ENCODE measurements at regions not wholly inside any gene's neighbourhood (a gene's known extent, or its start where the extent isn't known, plus 50 kb on each side); places are given as distances from the start of the nearest gene placed in this dataset.

DNA sequence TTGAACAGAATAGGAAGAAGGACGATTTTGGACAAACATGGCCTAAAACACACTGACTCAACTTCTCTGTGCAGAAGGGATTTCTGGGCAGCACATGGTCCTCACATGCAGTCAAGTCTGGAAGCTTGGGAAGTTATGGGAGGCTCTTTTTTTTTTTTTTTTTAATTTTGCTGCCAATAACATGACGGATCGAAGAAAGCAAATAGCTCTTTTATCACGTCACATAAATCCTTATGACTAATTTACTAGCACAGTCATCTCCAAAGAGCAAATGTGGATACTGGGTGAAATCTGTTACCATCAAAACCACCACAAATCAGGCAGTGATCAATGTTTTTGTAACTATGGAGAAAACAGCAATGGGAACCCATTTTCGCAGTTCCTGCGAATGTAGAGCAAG lies 193.3 kb upstream of the FAM9B start:
- Histone ChIP-seq H3K4me3 (ENCODE audit: extremely low read depth in 1 of 4, insufficient read depth in 2 of 4, low read depth in 3 of 4, low read length in 4 of 4) (no peak overlapping the region), H4K91ac (replicated peaks; ENCODE audit: insufficient read length, low read length) (no peak overlapping the region), H3K9ac (replicated peaks in 1 of 4; ENCODE audit: extremely low read depth in 1 of 4, low read depth in 3 of 4, low read length in 3 of 4) (no peak overlapping the region), H3K4me2 (ENCODE audit: insufficient read depth in 1 of 2, low read depth in 2 of 2, low read length in 2 of 2) (no peak overlapping the region), H4K5ac (ENCODE audit: insufficient read length, low read depth, low read length) (no peak overlapping the region), H3K79me2 (ENCODE audit: control insufficient read depth in 1 of 2, insufficient read depth in 2 of 2, low read length in 2 of 2) (no peaks in the 10 kb centered on the region), H2AK5ac (ENCODE audit: low read depth, low read length) (no peak overlapping the region), H2BK12ac (ENCODE audit: low read depth, low read length) (no peak overlapping the region), H3K23me2 (ENCODE audit: low read depth, low read length) (no peaks in the 10 kb centered on the region), H4K8ac (ENCODE audit: extremely low read depth, insufficient read depth, low read length) (no peak overlapping the region), H3K14ac (ENCODE audit: insufficient read length) (no peak overlapping the region), H3K27me3 (replicated peaks in 1 of 4; ENCODE audit: control insufficient read depth in 3 of 4, extremely low read depth in 1 of 4, insufficient read depth in 3 of 4, low read length in 3 of 4) (no peaks in the 10 kb centered on the region), H3K36me3 (ENCODE audit: control insufficient read depth in 2 of 4, insufficient read depth in 4 of 4, low read length in 3 of 4) (no peaks in the 10 kb centered on the region), H4K20me1 (replicated peaks in 1 of 2; ENCODE audit: control insufficient read depth in 1 of 2, insufficient read depth in 2 of 2, low read length in 2 of 2) (no peaks in the 10 kb centered on the region), H2BK15ac (ENCODE audit: low read length) (no peak overlapping the region), H3K56ac (replicated peaks; ENCODE audit: insufficient read length, low read depth, low read length) (no peak overlapping the region), H3K4ac (replicated peaks; ENCODE audit: insufficient read length, low read depth, low read length) (no peak overlapping the region), H3K27ac (ENCODE audit: low read depth, low read length) (no peak overlapping the region), H3K9me3 (ENCODE audit: insufficient read depth in 2 of 2, low read depth in 1 of 2, low read length in 1 of 2) (no peaks in the 10 kb centered on the region), H2AFZ (ENCODE audit: low read length) (no peak overlapping the region), H2BK120ac (replicated peaks; ENCODE audit: low read depth, low read length) (no peak overlapping the region), H3K4me1 (replicated peaks in 1 of 4; ENCODE audit: control insufficient read depth in 3 of 4, insufficient read depth in 4 of 4, low read length in 3 of 4) (peaks cover 0 to 2% (median 0%) of the 10 kb centered on the region in 4 experiments; a peak in 1 of 7 replicates), H3K79me1 (ENCODE audit: low read depth, low read length) (no peaks in the 10 kb centered on the region), H3K18ac (ENCODE audit: extremely low read depth, low read length) (no peak overlapping the region), H2BK5ac (ENCODE audit: low read depth, low read length) (no peak overlapping the region), H3K23ac (ENCODE audit: insufficient read length) (no peak overlapping the region), H2BK20ac (ENCODE audit: low read length) (no peak overlapping the region)
- TF ChIP-seq SAP30 (IDR thresholded peaks at IDR 0.05; ENCODE audit: insufficient read depth, insufficient replicate concordance, low read length), result no peak
- no peak for TF ChIP-seq CBX8 (IDR thresholded peaks at IDR 0.05; ENCODE audit: borderline replicate concordance, low read depth, low read length)
- no peak for TF ChIP-seq POLR2AphosphoS5 (IDR thresholded peaks at IDR 0.05; ENCODE audit: low read depth, low read length)
- TF ChIP-seq, protein P1, sequence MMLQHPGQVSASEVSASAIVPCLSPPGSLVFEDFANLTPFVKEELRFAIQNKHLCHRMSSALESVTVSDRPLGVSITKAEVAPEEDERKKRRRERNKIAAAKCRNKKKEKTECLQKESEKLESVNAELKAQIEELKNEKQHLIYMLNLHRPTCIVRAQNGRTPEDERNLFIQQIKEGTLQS (IDR thresholded peaks at IDR 0.05; ENCODE audit: insufficient read depth, low read depth, low read length), result no peak
- TF ChIP-seq RFX5 (IDR thresholded peaks at IDR 0.05; ENCODE audit: borderline replicate concordance, low read depth, low read length), result no peak
- no peak for TF ChIP-seq CEBPB (IDR thresholded peaks at IDR 0.05; ENCODE audit: low read depth, low read length)
- TF ChIP-seq SUZ12 (IDR thresholded peaks at IDR 0.05; ENCODE audit: low read length), result no peak
- TF ChIP-seq EGR1 (IDR thresholded peaks at IDR 0.05; ENCODE audit: borderline replicate concordance, low read depth, low read length), result no peak
- no peak for TF ChIP-seq SRF (IDR thresholded peaks at IDR 0.05; ENCODE audit: low read depth, low read length)
- TF ChIP-seq, protein P2, sequence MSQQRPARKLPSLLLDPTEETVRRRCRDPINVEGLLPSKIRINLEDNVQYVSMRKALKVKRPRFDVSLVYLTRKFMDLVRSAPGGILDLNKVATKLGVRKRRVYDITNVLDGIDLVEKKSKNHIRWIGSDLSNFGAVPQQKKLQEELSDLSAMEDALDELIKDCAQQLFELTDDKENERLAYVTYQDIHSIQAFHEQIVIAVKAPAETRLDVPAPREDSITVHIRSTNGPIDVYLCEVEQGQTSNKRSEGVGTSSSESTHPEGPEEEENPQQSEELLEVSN (IDR thresholded peaks at IDR 0.05), result no peak
- TF ChIP-seq KDM4A (IDR thresholded peaks at IDR 0.05; ENCODE audit: low read depth, low read length, severe bottlenecking), result no peak
- no peak for TF ChIP-seq EZH2 (IDR thresholded peaks at IDR 0.05; ENCODE audit: low read depth, low read length, severe bottlenecking)
- ChIA-PET CTCF (ENCODE audit: partially characterized antibody) (no interaction called here), POLR2A (ENCODE audit: partially characterized antibody) (no interaction called here)
- 74% methylated on average over 3 of the region's 6 CpGs; no CpG with 5 or more reads in 1 of the 2 experiments for WGBS, 2 experiments (ENCODE audit: extremely low coverage in 1 of 2, insufficient coverage in 1 of 2, insufficient read length in 1 of 2, insufficient replicate concordance in 2 of 2, low coverage in 1 of 2, low lambda C conversion rate in 2 of 2, missing lambda C conversion rate in 1 of 2)
- no peak for FAIRE-seq
- no peak for DNase-seq (ENCODE audit: low read depth in 1 of 2, low spot score in 2 of 2)
